ENCODE measurements at regions not wholly inside any gene's neighbourhood (a gene's known extent, or its start where the extent isn't known, plus 50 kb on each side); places are given as distances from the start of the nearest gene placed in this dataset.
"Not testable (repeated sequence)": the region's sequence is repeated elsewhere in the genome, so short reads cannot be mapped to it uniquely, and the experiment has no call there.

DNA sequence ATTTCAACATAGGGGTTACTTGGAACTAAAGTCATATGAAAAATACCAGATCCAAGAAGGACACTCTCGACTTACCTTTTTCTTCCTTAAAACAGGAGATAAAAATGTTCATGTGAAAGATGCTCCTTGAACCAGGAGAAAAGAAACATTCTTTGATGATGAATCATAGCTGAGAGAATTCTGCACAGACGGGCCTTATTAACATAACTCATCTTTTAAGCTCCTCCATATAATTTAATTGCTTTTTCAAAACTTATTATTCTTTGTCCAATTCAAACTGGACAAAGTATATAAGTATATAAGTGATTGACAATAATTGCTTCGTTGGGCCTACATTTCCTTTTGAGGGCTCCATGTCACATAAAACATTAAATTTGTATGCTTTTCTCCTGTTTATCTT is 945.2 kb upstream of the C9orf72 start:
- Mint-ChIP-seq H3K9me3 (peaks cover 7% of the 10 kb centered on the region), H3K36me3 (ENCODE audit: low read depth) (no peaks in the 10 kb centered on the region), H3K4me3 (no peak overlapping the region), H3K4me1 (ENCODE audit: low read depth) (no peaks in the 10 kb centered on the region), H3K27me3 (ENCODE audit: insufficient read depth) (no peaks in the 10 kb centered on the region), H3K27ac (no peak overlapping the region)
- intact Hi-C loops (cut with micrococcal nuclease) = no loop called here
- DNase-seq (ENCODE audit: low spot score) = no peak

DNA sequence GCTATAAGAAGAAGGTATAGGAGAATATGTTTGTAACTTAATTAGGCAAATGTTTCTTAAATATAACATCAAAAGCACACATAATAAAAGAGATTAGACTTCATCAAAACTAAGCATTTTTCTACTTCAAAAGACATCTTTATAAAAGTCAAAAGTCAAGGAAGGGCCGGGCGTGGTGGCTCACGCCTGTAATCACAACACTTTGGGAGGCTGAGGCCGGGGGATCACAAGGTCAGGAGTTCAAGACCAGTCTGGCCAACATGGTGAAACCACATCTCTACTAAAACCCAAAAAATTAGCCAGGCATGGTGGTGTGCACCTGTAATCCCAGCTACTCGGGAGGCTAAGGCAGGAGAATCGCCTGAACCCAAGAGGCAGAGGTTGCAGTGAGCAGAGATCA is 951.0 kb upstream of the C9orf72 start:
- H3K9me3 Mint-ChIP-seq; DNase-seq (ENCODE audit: low spot score); intact Hi-C loops (cut with micrococcal nuclease); H3K27ac Mint-ChIP-seq; H3K36me3 Mint-ChIP-seq (ENCODE audit: low read depth); H3K4me1 Mint-ChIP-seq (ENCODE audit: low read depth); H3K4me3 Mint-ChIP-seq; H3K27me3 Mint-ChIP-seq (ENCODE audit: insufficient read depth): not testable (repeated sequence)

DNA sequence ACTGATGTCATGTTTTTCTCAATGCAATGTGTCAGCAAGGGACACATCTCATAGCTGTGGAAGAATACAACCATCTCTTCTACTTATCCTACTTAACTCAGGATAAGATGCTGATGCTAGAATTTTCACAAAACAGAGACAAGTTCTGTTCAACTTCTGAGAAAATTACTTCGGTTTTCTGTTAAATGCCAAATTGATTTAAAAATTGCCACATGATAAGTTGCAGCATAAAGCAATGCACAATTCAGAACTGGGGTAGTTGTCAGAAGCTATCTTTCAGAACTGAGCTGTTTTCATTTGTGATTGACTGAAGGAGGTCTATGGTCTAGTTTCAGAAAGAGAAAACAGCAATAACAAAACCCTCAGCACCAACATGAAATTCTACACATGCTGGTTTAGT is 954.8 kb upstream of the C9orf72 start:
- Mint-ChIP-seq H3K9me3 (no peaks in the 10 kb centered on the region), H3K4me3 (no peak overlapping the region), H3K36me3 (ENCODE audit: low read depth) (no peaks in the 10 kb centered on the region), H3K4me1 (ENCODE audit: low read depth) (no peaks in the 10 kb centered on the region), H3K27ac (no peak overlapping the region), H3K27me3 (ENCODE audit: insufficient read depth) (no peaks in the 10 kb centered on the region)
- DNase-seq (ENCODE audit: low spot score) = no peak
- intact Hi-C loops (cut with micrococcal nuclease) = no loop called here

DNA sequence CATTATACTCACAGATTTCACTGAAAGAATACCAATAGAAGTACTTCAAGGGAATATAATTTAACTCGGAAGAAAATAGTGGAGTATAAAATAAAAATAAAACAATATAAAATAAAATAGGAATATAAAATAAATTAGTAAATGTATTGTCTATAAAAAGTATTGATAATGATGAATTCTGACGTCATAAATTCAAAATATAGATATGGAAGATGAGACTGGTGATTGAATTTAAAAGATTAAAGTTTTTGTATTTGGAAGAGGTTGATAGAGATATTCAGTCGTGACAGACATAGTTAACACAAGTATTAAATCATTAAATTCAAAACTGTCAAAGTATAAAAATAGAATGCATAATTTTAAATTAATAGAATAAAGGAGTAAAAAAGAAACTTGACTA is 964.9 kb upstream of the C9orf72 start:
- Mint-ChIP-seq H3K4me3 (no peak overlapping the region), H3K9me3 (peaks cover 2% of the 10 kb centered on the region), H3K27me3 (ENCODE audit: insufficient read depth) (no peaks in the 10 kb centered on the region)

DNA sequence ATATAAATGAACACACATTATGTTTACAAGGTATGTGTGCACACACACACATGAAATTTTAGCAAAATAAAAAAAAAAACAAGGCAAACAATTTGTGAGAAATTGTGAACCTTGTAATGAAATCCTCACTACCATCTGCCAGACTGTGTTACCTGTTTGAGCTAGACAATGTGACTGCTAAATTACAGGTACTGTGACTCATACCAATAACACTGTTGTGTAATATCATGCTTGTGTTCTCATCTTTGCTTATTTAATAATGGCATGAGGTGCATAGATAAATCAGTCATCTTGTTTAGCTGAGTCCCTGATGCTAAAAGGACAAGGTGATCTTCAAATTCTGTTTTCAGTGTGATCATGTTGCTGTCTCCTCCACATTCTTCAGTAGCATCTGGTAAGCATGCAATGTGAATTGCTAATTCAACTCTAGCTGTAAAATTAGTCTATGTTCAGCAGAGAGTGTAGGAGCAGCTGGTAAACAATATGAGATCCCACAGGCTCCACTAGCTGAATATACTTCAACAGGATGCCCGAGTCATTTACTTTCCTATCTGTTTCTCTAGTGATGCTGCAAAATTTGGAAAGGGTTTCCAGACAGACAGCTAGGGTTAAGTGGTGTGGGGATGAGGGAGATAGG is 966.3 kb upstream of the C9orf72 start:
- H3K4me1 Mint-ChIP-seq (ENCODE audit: low read depth) = no peaks in the 10 kb centered on the region
- no peaks in the 10 kb centered on the region for H3K27me3 Mint-ChIP-seq (ENCODE audit: insufficient read depth)
- no peak for DNase-seq (ENCODE audit: low spot score)
- no peaks in the 10 kb centered on the region for H3K36me3 Mint-ChIP-seq (ENCODE audit: low read depth)
- peaks cover 2% of the 10 kb centered on the region for H3K9me3 Mint-ChIP-seq
- intact Hi-C loops (cut with micrococcal nuclease) = loop anchor here (10.0 kb wide), 1 partner anchor 55 kb away; no protein-coding TSS in a partner anchor
- H3K4me3 Mint-ChIP-seq = no peak overlapping the region
- H3K27ac Mint-ChIP-seq = no peak overlapping the region

More for the DNA sequence above, 964.9 kb upstream of the C9orf72 start:
- intact Hi-C loops (cut with micrococcal nuclease) = no loop called here
- DNase-seq (ENCODE audit: low spot score) = no peak
- no peak overlapping the region for H3K27ac Mint-ChIP-seq
- H3K36me3 Mint-ChIP-seq (ENCODE audit: low read depth) = no peaks in the 10 kb centered on the region
- H3K4me1 Mint-ChIP-seq (ENCODE audit: low read depth) = no peaks in the 10 kb centered on the region

DNA sequence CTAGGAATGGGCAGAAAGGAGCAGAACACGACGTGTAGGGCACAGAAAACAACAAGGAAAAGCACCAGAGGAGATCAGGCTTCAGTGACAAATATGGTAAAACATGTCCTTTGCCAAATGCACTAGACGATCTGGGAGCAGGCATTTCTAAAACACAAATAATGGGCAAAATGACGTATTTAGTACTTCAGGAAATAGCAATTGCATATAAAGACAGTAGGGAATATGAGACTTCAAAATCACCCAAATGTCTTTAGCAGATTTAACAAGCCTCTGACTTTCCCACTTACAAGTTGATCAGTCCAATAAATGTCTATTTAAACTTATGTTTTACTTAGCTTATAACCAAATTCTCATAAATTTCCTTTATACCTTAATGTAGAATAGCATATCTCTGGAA is 969.6 kb upstream of the C9orf72 start:
- H3K27ac Mint-ChIP-seq = no peak overlapping the region
- no peaks in the 10 kb centered on the region for H3K36me3 Mint-ChIP-seq (ENCODE audit: low read depth)
- intact Hi-C loops (cut with micrococcal nuclease) = loop anchor here (10.0 kb wide), 1 partner anchor 58 kb away; no protein-coding TSS in a partner anchor
- H3K4me3 Mint-ChIP-seq = no peak overlapping the region
- no peak for DNase-seq (ENCODE audit: low spot score)
- no peaks in the 10 kb centered on the region for H3K4me1 Mint-ChIP-seq (ENCODE audit: low read depth)
- peaks cover 6% of the 10 kb centered on the region for H3K9me3 Mint-ChIP-seq
- no peaks in the 10 kb centered on the region for H3K27me3 Mint-ChIP-seq (ENCODE audit: insufficient read depth)

DNA sequence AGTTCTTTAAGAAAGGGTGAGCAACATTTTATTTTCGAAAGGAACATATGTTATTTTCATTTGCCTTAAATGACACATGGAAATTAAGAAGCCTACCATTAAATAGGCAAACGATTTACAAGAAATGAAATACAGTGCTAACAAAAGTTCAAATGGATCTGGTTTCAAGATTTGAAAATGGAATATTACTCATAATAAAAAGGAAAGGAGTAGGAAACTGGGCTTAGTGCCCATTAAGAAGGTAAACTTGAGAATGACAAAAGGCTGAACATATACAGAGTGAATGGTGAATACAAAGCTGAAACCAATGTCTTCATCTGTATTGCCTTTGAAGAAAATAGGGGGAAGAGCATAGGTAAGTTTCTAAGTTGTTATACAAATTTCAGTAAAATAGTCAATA is 974.2 kb upstream of the C9orf72 start:
- H3K4me1 Mint-ChIP-seq (ENCODE audit: low read depth) = no peaks in the 10 kb centered on the region
- DNase-seq (ENCODE audit: low spot score) = no peak
- H3K36me3 Mint-ChIP-seq (ENCODE audit: low read depth) = no peaks in the 10 kb centered on the region
- H3K27me3 Mint-ChIP-seq (ENCODE audit: insufficient read depth) = no peaks in the 10 kb centered on the region
- H3K9me3 Mint-ChIP-seq = peaks cover 11% of the 10 kb centered on the region
- H3K4me3 Mint-ChIP-seq = no peak overlapping the region
- H3K27ac Mint-ChIP-seq = no peak overlapping the region
- intact Hi-C loops (cut with micrococcal nuclease) = loop anchor here (10.0 kb wide), 1 partner anchor 63 kb away; no protein-coding TSS in a partner anchor

DNA sequence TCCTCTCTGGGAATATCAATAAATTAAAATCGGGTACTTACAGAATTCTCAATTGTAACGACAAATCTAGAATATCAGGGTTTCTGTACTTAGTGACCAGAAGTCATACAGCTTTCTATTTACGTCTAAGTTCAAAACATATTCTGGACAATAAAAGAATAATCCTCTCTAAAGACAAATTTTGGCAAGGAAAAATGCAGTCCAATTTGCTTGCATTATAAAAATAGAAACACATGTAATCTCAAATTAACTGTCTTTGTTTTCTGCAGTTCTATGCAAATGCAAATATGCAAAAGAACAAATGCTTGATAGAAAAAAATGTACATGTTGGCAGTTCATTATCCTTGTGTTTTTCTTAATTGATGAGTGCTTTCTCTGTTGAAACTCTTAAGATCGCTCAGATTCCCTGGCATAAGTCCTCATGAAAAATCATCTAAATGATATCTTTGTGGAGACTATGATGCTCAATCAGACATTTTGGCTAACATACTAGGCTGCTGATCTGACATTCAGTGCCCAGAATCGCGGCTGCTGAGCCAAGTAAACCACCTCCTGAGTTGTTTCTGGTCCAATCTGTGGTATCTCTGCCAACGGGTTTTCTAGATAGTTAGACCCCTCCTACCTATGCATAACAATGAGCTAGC is 990.1 kb upstream of the C9orf72 start:
- H3K4me1 Mint-ChIP-seq (ENCODE audit: low read depth) = no peaks in the 10 kb centered on the region
- no peak overlapping the region for H3K4me3 Mint-ChIP-seq
- no peaks in the 10 kb centered on the region for H3K36me3 Mint-ChIP-seq (ENCODE audit: low read depth)
- peaks cover under 1% of the 10 kb centered on the region for H3K9me3 Mint-ChIP-seq
- intact Hi-C loops (cut with micrococcal nuclease) = no loop called here
- no peaks in the 10 kb centered on the region for H3K27me3 Mint-ChIP-seq (ENCODE audit: insufficient read depth)
- no peak overlapping the region for H3K27ac Mint-ChIP-seq
- no peak for DNase-seq (ENCODE audit: low spot score)

DNA sequence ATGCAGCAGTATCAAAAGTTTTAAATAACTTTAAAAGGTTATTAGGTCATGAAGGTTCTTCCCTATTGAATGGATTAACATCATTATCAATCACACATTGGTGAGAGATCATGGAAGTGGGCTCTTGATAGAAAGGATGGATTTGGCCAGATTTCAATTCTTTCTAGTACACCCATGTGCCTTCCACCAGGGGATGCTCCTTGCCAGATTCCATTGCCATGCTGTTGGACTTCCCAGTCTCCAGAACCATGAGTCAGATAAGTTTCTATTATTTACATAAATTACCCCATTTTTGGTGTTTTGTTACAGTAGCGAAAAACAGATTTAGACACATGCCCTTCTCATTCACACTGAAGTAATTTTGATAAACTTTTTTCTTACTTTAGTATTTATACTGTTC is 1010.6 kb upstream of the C9orf72 start:
- no peak overlapping the region for H3K27ac Mint-ChIP-seq
- H3K4me3 Mint-ChIP-seq = no peak overlapping the region
- intact Hi-C loops (cut with micrococcal nuclease) = no loop called here
- no peak for DNase-seq (ENCODE audit: low spot score)
- H3K27me3 Mint-ChIP-seq (ENCODE audit: insufficient read depth) = no peaks in the 10 kb centered on the region
- H3K4me1 Mint-ChIP-seq (ENCODE audit: low read depth) = no peaks in the 10 kb centered on the region
- no peaks in the 10 kb centered on the region for H3K36me3 Mint-ChIP-seq (ENCODE audit: low read depth)
- peaks cover 4% of the 10 kb centered on the region for H3K9me3 Mint-ChIP-seq

DNA sequence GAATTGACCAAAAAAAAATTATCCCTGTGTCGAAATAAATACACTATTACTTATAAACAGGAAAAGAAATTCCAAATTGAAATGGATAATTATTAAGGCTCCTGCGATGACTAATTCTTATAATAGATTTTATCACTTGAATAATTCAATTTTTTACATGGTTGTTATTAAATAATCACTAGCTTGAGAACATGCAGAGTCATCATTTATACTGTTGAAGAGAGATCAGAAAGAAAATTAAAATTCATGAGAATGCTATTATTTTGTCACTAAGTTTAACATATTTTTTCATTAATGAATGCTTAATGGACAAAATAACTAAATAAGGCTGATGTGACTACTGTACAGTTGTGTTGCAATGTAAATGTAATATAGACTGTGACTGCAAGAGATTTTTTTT is 1011.3 kb upstream of the C9orf72 start:
- Mint-ChIP-seq H3K36me3 (ENCODE audit: low read depth) (no peaks in the 10 kb centered on the region), H3K9me3 (peaks cover 4% of the 10 kb centered on the region), H3K4me1 (ENCODE audit: low read depth) (no peaks in the 10 kb centered on the region), H3K4me3 (no peak overlapping the region), H3K27ac (no peak overlapping the region), H3K27me3 (ENCODE audit: insufficient read depth) (no peaks in the 10 kb centered on the region)
- intact Hi-C loops (cut with micrococcal nuclease) = no loop called here
- DNase-seq (ENCODE audit: low spot score) = no peak

DNA sequence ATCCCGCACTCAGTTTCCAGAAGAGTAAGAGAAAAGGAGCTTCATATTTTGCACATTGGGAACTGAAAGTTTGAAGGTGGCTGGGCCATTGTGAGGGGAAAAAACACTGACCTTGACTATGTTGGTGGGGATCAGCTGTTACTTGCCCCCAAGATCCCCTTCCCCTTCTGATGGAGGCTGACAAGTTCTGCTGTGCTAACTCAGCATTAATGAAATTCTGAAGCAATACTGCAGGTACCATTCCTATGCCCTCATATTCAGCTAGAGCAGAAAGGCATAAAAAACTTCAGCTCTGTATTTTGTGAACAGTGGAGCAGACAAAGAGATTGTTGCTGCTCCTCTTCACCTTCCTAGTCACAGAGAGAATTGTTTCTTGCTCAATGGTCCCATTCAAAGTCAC is 1013.8 kb upstream of the C9orf72 start:
- H3K36me3 Mint-ChIP-seq (ENCODE audit: low read depth) = no peaks in the 10 kb centered on the region
- no peak overlapping the region for H3K27ac Mint-ChIP-seq
- H3K4me1 Mint-ChIP-seq (ENCODE audit: low read depth) = no peaks in the 10 kb centered on the region
- peaks cover 4% of the 10 kb centered on the region for H3K9me3 Mint-ChIP-seq
- no peaks in the 10 kb centered on the region for H3K27me3 Mint-ChIP-seq (ENCODE audit: insufficient read depth)
- no peak for DNase-seq (ENCODE audit: low spot score)
- intact Hi-C loops (cut with micrococcal nuclease) = no loop called here
- no peak overlapping the region for H3K4me3 Mint-ChIP-seq

DNA sequence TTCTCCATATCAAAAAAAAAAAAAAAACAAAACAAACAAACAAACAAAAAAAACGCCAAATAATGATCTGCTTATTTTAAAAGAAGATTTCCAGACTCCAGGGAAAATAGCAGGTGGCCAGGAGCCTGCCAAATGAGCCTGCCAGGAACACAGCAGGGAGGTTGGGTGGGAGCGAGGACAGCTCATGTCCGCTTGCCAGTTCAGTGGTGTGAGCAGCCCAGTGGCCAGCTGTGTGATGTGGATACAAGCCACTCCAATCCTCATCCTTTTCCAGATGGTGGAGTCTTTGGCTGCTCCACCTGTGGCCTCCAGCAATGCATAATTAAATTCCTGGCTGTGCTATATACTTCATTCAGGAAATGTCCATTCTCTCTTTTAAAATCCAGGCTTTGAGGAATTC is 1025.1 kb upstream of the C9orf72 start:
- H3K9me3 Mint-ChIP-seq = no peaks in the 10 kb centered on the region
- H3K4me3 Mint-ChIP-seq = no peak overlapping the region
- H3K4me1 Mint-ChIP-seq (ENCODE audit: low read depth) = no peaks in the 10 kb centered on the region
- no peak overlapping the region for H3K27ac Mint-ChIP-seq
- intact Hi-C loops (cut with micrococcal nuclease) = no loop called here
- no peaks in the 10 kb centered on the region for H3K36me3 Mint-ChIP-seq (ENCODE audit: low read depth)
- no peak for DNase-seq (ENCODE audit: low spot score)
- H3K27me3 Mint-ChIP-seq (ENCODE audit: insufficient read depth) = no peaks in the 10 kb centered on the region

DNA sequence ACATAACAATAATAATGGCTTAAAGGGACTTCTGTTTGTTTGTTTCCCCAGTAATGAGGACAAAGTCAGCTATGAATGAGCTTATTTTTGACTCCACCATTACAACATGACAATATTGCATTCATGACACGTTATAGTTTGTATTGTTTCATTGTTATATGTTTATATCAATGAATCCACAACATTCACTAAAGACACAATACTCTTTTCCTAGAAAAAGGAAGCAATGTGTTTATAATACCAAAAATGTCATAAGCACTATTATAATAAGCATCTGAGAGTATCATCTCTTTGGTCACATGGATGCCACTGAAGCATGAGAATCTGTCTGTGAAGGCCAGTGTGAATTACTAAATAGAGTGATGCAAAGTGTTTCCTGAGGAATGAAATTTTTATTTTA is 1026.9 kb upstream of the C9orf72 start:
- intact Hi-C loops (cut with micrococcal nuclease) = no loop called here
- Mint-ChIP-seq H3K4me1 (ENCODE audit: low read depth) (no peaks in the 10 kb centered on the region), H3K4me3 (no peak overlapping the region)

DNA sequence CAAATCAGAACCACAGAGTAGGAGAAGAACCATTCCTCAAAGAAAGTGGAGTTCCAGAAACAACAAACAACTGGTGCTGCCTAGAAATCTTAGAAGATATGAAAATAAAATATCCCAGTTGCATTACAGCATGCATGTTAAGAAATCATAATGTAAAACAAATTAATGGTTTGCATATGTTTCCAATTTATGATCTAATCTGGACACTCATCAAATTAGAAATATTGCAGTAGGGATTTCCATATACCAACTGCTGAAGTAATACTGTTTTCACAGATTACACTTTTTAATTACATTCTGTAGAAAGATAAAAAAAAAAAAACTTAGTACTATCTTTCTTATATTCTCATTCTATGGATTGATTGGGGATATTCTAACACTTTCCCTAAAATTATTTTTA is 1034.6 kb upstream of the C9orf72 start:
- H3K27me3 Mint-ChIP-seq (ENCODE audit: insufficient read depth) = no peaks in the 10 kb centered on the region
- no peaks in the 10 kb centered on the region for H3K36me3 Mint-ChIP-seq (ENCODE audit: low read depth)
- no peaks in the 10 kb centered on the region for H3K4me1 Mint-ChIP-seq (ENCODE audit: low read depth)
- DNase-seq (ENCODE audit: low spot score) = no peak
- H3K27ac Mint-ChIP-seq = no peak overlapping the region
- intact Hi-C loops (cut with micrococcal nuclease) = no loop called here
- no peaks in the 10 kb centered on the region for H3K9me3 Mint-ChIP-seq
- H3K4me3 Mint-ChIP-seq = no peak overlapping the region

More for the DNA sequence above, 1026.9 kb upstream of the C9orf72 start:
- Mint-ChIP-seq H3K9me3 (no peaks in the 10 kb centered on the region), H3K36me3 (ENCODE audit: low read depth) (no peaks in the 10 kb centered on the region), H3K27me3 (ENCODE audit: insufficient read depth) (no peaks in the 10 kb centered on the region), H3K27ac (no peak overlapping the region)
- DNase-seq (ENCODE audit: low spot score) = no peak
